LNCaP clone FGC (cell line): ENCODE measurements at regions not wholly inside any gene's neighbourhood (a gene's known extent, or its start where the extent isn't known, plus 50 kb on each side); places are given as distances from the start of the nearest gene placed in this dataset.

ENCODE experiments used
- DNase-seq: peaks from one replicate; pipeline ENCODE4 v3.0.0-alpha.2; 2011; ENCODE audit warnings: low read depth
- H3K4me3 ChIP-seq: 2 replicates; pipeline ENCODE4 v1.5.1; 2011; ENCODE audit warnings: mild to moderate bottlenecking, low read depth, low read length, control low read depth
- CTCF ChIP-seq: IDR thresholded peaks from 2 replicates; pipeline ENCODE4 v1.5.1; 2012; ENCODE audit warnings: mild to moderate bottlenecking; ENCODE audit not compliant: control insufficient read depth, insufficient read depth; ENCODE audit errors: extremely low read depth

GRCh38 chr6:167757249-167757648 is 69.5 kb upstream of the AFDN start:
- no peak for DNase-seq
- H3K4me3 ChIP-seq: no peak overlapping the region

GRCh38 chr6:167757821-167758220 is 68.9 kb upstream of the AFDN start:
- no peak overlapping the region for H3K4me3 ChIP-seq
- no peak for TF ChIP-seq CTCF
- DNase-seq: no peak

More at GRCh38 chr6:167757249-167757648, 69.5 kb upstream of the AFDN start:
- TF ChIP-seq CTCF: no peak

GRCh38 chr6:167758309-167759023 is 68.2 kb upstream of the AFDN start:
- DNase-seq: no peak
- TF ChIP-seq CTCF: no peak
- no peak overlapping the region for H3K4me3 ChIP-seq

GRCh38 chr6:167759206-167759605 is 67.5 kb upstream of the AFDN start:
- no peak for DNase-seq
- H3K4me3 ChIP-seq: no peak overlapping the region
- no peak for TF ChIP-seq CTCF

- no peak for TF ChIP-seq CTCF
- no peak overlapping the region for H3K4me3 ChIP-seq
- no peak for DNase-seq
These were observed 66.8 kb upstream of the AFDN start for GRCh38 chr6:167759912-167760311.

GRCh38 chr6:167760979-167761793 is 65.5 kb upstream of the AFDN start:
- H3K4me3 ChIP-seq: no peak overlapping the region
- no peak for TF ChIP-seq CTCF
- DNase-seq: no peak

- H3K4me3 ChIP-seq: no peak overlapping the region
- no peak for DNase-seq
- no peak for TF ChIP-seq CTCF
These were observed 64.9 kb upstream of the AFDN start for GRCh38 chr6:167761794-167762258.
